Fibroblast of villous mesenchyme (primary cell): ENCODE measurements at regions not wholly inside any gene's neighbourhood (a gene's known extent, or its start where the extent isn't known, plus 50 kb on each side); places are given as distances from the start of the nearest gene placed in this dataset.

Experiments
- DNase-seq: peaks from one replicate; pipeline ENCODE4 v3.0.0-alpha.2; 2010; ENCODE audit warnings: low read depth
- H3K4me3 ChIP-seq: 2 replicates; pipeline ENCODE4 v1.5.1; 2011; ENCODE audit warnings: low read depth, mild to moderate bottlenecking, low read length
- CTCF ChIP-seq: IDR thresholded peaks from 2 replicates; pipeline ENCODE4 v1.5.1; 2012; ENCODE audit warnings: low read depth, mild to moderate bottlenecking, low read length; ENCODE audit not compliant: insufficient read depth

GRCh38 chr12:46531804-46532203 lies 159.2 kb upstream of the SLC38A2 start:
- DNase-seq: no peak
- no peak for TF ChIP-seq CTCF
- no peak overlapping the region for H3K4me3 ChIP-seq

- no peak for TF ChIP-seq CTCF
- no peak for DNase-seq
- H3K4me3 ChIP-seq: no peak overlapping the region
These were observed 158.6 kb upstream of the SLC38A2 start for GRCh38 chr12:46531059-46531785.

GRCh38 chr12:46530373-46531056 lies 157.9 kb upstream of the SLC38A2 start:
- no peak overlapping the region for H3K4me3 ChIP-seq
- DNase-seq: no peak
- no peak for TF ChIP-seq CTCF

- no peak for TF ChIP-seq CTCF
- no peak overlapping the region for H3K4me3 ChIP-seq
- no peak for DNase-seq
These were observed 153.7 kb upstream of the SLC38A2 start for GRCh38 chr12:46526233-46526632.

GRCh38 chr12:46524778-46525177 lies 152.2 kb upstream of the SLC38A2 start:
- H3K4me3 ChIP-seq: no peak overlapping the region
- DNase-seq: peak; percentile 100
- no peak for TF ChIP-seq CTCF

GRCh38 chr12:46523863-46524770 lies 151.5 kb upstream of the SLC38A2 start:
- DNase-seq: peak; percentile 86
- TF ChIP-seq CTCF: no peak
- peak overlapping the region; percentile 28 for H3K4me3 ChIP-seq
